ENCODE measurements at regions not wholly inside any gene's neighbourhood (a gene's known extent, or its start where the extent isn't known, plus 50 kb on each side); places are given as distances from the start of the nearest gene placed in this dataset.

DNA sequence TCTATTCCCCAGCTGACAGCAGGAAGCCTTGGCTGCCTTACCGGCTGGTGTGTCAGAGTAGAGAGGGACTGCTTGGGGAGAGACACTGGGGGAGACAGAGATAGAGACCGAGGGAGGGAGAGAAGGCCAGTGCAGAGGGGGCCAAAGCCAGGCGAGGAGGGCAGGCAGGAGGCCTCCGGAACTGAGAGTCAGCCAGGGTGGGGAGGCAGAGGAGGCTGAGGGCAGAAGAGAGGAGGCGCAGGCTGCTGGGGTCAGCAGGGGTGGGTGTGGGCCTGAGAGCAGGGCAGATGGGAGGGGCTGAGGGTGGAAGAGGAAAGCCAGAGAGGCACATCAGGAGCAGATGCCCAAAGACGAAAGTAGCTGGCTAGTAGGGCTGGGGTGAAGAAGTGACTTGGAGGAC, 57.2 kb upstream of the PAX2 start (continued):
- TF ChIP-seq, protein P1, sequence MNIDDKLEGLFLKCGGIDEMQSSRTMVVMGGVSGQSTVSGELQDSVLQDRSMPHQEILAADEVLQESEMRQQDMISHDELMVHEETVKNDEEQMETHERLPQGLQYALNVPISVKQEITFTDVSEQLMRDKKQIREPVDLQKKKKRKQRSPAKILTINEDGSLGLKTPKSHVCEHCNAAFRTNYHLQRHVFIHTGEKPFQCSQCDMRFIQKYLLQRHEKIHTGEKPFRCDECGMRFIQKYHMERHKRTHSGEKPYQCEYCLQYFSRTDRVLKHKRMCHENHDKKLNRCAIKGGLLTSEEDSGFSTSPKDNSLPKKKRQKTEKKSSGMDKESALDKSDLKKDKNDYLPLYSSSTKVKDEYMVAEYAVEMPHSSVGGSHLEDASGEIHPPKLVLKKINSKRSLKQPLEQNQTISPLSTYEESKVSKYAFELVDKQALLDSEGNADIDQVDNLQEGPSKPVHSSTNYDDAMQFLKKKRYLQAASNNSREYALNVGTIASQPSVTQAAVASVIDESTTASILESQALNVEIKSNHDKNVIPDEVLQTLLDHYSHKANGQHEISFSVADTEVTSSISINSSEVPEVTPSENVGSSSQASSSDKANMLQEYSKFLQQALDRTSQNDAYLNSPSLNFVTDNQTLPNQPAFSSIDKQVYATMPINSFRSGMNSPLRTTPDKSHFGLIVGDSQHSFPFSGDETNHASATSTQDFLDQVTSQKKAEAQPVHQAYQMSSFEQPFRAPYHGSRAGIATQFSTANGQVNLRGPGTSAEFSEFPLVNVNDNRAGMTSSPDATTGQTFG (tag by site-specific recombination; IDR thresholded peaks at IDR 0.05; ENCODE audit: borderline replicate concordance), result no peak
- TF ChIP-seq, protein P2, sequence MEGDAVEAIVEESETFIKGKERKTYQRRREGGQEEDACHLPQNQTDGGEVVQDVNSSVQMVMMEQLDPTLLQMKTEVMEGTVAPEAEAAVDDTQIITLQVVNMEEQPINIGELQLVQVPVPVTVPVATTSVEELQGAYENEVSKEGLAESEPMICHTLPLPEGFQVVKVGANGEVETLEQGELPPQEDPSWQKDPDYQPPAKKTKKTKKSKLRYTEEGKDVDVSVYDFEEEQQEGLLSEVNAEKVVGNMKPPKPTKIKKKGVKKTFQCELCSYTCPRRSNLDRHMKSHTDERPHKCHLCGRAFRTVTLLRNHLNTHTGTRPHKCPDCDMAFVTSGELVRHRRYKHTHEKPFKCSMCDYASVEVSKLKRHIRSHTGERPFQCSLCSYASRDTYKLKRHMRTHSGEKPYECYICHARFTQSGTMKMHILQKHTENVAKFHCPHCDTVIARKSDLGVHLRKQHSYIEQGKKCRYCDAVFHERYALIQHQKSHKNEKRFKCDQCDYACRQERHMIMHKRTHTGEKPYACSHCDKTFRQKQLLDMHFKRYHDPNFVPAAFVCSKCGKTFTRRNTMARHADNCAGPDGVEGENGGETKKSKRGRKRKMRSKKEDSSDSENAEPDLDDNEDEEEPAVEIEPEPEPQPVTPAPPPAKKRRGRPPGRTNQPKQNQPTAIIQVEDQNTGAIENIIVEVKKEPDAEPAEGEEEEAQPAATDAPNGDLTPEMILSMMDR (tag by site-specific recombination; IDR thresholded peaks at IDR 0.05), result no peak
- no peak for TF ChIP-seq ZNF146 (tag by site-specific recombination; IDR thresholded peaks at IDR 0.05)
- peak; percentile 82 for TF ChIP-seq EGR2 (tag by site-specific recombination; IDR thresholded peaks at IDR 0.05; ENCODE audit: low read depth)
- TF ChIP-seq OVOL3 (tag by site-specific recombination; IDR thresholded peaks at IDR 0.05), result no peak
- TF ChIP-seq ZXDB (tag by site-specific recombination; IDR thresholded peaks at IDR 0.05), result no peak
- TF ChIP-seq ZSCAN30 (tag by site-specific recombination; IDR thresholded peaks at IDR 0.05), result no peak
- TF ChIP-seq, protein P3, sequence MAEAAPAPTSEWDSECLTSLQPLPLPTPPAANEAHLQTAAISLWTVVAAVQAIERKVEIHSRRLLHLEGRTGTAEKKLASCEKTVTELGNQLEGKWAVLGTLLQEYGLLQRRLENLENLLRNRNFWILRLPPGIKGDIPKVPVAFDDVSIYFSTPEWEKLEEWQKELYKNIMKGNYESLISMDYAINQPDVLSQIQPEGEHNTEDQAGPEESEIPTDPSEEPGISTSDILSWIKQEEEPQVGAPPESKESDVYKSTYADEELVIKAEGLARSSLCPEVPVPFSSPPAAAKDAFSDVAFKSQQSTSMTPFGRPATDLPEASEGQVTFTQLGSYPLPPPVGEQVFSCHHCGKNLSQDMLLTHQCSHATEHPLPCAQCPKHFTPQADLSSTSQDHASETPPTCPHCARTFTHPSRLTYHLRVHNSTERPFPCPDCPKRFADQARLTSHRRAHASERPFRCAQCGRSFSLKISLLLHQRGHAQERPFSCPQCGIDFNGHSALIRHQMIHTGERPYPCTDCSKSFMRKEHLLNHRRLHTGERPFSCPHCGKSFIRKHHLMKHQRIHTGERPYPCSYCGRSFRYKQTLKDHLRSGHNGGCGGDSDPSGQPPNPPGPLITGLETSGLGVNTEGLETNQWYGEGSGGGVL (tag by site-specific recombination; IDR thresholded peaks at IDR 0.05), result peak; percentile 82
- no peak for TF ChIP-seq ZNF341 (tag by site-specific recombination; IDR thresholded peaks at IDR 0.05; ENCODE audit: low read depth)
- TF ChIP-seq SCRT2 (tag by site-specific recombination; IDR thresholded peaks at IDR 0.05), result no peak
- TF ChIP-seq, protein P4, sequence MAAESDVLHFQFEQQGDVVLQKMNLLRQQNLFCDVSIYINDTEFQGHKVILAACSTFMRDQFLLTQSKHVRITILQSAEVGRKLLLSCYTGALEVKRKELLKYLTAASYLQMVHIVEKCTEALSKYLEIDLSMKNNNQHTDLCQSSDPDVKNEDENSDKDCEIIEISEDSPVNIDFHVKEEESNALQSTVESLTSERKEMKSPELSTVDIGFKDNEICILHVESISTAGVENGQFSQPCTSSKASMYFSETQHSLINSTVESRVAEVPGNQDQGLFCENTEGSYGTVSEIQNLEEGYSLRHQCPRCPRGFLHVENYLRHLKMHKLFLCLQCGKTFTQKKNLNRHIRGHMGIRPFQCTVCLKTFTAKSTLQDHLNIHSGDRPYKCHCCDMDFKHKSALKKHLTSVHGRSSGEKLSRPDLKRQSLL (tag by site-specific recombination; IDR thresholded peaks at IDR 0.05), result no peak
- TF ChIP-seq SP3 (tag by site-specific recombination; IDR thresholded peaks at IDR 0.05), result no peak
- TF ChIP-seq, protein P5, sequence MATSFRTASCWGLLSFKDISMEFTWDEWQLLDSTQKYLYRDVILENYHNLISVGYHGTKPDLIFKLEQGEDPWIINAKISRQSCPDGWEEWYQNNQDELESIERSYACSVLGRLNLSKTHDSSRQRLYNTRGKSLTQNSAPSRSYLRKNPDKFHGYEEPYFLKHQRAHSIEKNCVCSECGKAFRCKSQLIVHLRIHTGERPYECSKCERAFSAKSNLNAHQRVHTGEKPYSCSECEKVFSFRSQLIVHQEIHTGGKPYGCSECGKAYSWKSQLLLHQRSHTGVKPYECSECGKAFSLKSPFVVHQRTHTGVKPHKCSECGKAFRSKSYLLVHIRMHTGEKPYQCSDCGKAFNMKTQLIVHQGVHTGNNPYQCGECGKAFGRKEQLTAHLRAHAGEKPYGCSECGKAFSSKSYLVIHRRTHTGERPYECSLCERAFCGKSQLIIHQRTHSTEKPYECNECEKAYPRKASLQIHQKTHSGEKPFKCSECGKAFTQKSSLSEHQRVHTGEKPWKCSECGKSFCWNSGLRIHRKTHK (tag by site-specific recombination; IDR thresholded peaks at IDR 0.05), result no peak
- no peak for TF ChIP-seq ZNF701 (tag by site-specific recombination; IDR thresholded peaks at IDR 0.05)
- no peak for TF ChIP-seq PRDM1 (tag by site-specific recombination; IDR thresholded peaks at IDR 0.05)
- TF ChIP-seq GLI2 (tag by site-specific recombination; IDR thresholded peaks at IDR 0.05; ENCODE audit: borderline replicate concordance, low read depth), result no peak
- no peak for TF ChIP-seq ZNF16 (tag by site-specific recombination; IDR thresholded peaks at IDR 0.05; ENCODE audit: low read depth)
- peak; percentile 79 for TF ChIP-seq ZIC2 (tag by site-specific recombination; IDR thresholded peaks at IDR 0.05)
- TF ChIP-seq ZNF423 (tag by site-specific recombination; IDR thresholded peaks at IDR 0.05), result no peak
- 0 out of 2 replicates have a peak, but pooled peaks have one; percentile 35 for TF ChIP-seq KLF1 (tag by site-specific recombination; IDR thresholded peaks at IDR 0.05)
- TF ChIP-seq, protein P6, sequence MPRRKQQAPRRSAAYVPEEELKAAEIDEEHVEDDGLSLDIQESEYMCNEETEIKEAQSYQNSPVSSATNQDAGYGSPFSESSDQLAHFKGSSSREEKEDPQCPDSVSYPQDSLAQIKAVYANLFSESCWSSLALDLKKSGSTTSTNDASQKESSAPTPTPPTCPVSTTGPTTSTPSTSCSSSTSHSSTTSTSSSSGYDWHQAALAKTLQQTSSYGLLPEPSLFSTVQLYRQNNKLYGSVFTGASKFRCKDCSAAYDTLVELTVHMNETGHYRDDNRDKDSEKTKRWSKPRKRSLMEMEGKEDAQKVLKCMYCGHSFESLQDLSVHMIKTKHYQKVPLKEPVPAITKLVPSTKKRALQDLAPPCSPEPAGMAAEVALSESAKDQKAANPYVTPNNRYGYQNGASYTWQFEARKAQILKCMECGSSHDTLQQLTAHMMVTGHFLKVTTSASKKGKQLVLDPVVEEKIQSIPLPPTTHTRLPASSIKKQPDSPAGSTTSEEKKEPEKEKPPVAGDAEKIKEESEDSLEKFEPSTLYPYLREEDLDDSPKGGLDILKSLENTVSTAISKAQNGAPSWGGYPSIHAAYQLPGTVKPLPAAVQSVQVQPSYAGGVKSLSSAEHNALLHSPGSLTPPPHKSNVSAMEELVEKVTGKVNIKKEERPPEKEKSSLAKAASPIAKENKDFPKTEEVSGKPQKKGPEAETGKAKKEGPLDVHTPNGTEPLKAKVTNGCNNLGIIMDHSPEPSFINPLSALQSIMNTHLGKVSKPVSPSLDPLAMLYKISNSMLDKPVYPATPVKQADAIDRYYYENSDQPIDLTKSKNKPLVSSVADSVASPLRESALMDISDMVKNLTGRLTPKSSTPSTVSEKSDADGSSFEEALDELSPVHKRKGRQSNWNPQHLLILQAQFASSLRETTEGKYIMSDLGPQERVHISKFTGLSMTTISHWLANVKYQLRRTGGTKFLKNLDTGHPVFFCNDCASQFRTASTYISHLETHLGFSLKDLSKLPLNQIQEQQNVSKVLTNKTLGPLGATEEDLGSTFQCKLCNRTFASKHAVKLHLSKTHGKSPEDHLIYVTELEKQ (tag by site-specific recombination; IDR thresholded peaks at IDR 0.05; ENCODE audit: borderline replicate concordance), result no peak
- no peak for TF ChIP-seq ZNF175 (tag by site-specific recombination; IDR thresholded peaks at IDR 0.05)
- TF ChIP-seq, protein P7, sequence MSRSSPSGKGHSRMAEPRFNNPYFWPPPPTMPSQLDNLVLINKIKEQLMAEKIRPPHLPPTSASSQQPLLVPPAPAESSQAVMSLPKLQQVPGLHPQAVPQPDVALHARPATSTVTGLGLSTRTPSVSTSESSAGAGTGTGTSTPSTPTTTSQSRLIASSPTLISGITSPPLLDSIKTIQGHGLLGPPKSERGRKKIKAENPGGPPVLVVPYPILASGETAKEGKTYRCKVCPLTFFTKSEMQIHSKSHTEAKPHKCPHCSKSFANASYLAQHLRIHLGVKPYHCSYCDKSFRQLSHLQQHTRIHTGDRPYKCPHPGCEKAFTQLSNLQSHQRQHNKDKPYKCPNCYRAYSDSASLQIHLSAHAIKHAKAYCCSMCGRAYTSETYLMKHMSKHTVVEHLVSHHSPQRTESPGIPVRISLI (tag by site-specific recombination; IDR thresholded peaks at IDR 0.05), result no peak
- no peak for TF ChIP-seq TCF7L2 (IDR thresholded peaks at IDR 0.05; ENCODE audit: borderline replicate concordance, low read depth, low read length)
- TF ChIP-seq SCRT1 (tag by site-specific recombination; IDR thresholded peaks at IDR 0.05; ENCODE audit: borderline replicate concordance), result no peak

Data from HEK293 (cell line).